ENCODE measurements at regions not wholly inside any gene's neighbourhood (a gene's known extent, or its start where the extent isn't known, plus 50 kb on each side); places are given as distances from the start of the nearest gene placed in this dataset.

GRCh38 chr11:112628676-112629075, 332.5 kb upstream of the NCAM1 start:
- Histone ChIP-seq H3K9me3 (ENCODE audit: insufficient read depth, low read depth, low read length) (no peaks in the 10 kb centered on the region), H3K27me3 (ENCODE audit: insufficient read depth, low read length) (no peaks in the 10 kb centered on the region), H3K4me3 (ENCODE audit: low read length) (no peak overlapping the region), H3K4me1 (ENCODE audit: insufficient read depth, low read length) (no peaks in the 10 kb centered on the region), H3K36me3 (ENCODE audit: insufficient read depth, low read length) (no peaks in the 10 kb centered on the region), H3K27ac (ENCODE audit: low read depth, low read length) (no peak overlapping the region), H3K9ac (ENCODE audit: low read depth, low read length) (no peak overlapping the region)
- 92% methylated on average over 3 of the region's 3 CpGs for WGBS

GRCh38 chr11:112630496-112630895, 330.7 kb upstream of the NCAM1 start:
- H3K9ac ChIP-seq (ENCODE audit: low read depth, low read length), result no peak overlapping the region
- 97% methylated on average over 2 of the region's 2 CpGs for WGBS
- H3K36me3 ChIP-seq (ENCODE audit: insufficient read depth, low read length), result no peaks in the 10 kb centered on the region
- no peaks in the 10 kb centered on the region for H3K27me3 ChIP-seq (ENCODE audit: insufficient read depth, low read length)
- no peak overlapping the region for H3K4me3 ChIP-seq (ENCODE audit: low read length)
- H3K4me1 ChIP-seq (ENCODE audit: insufficient read depth, low read length), result peaks cover 13% of the 10 kb centered on the region
- no peaks in the 10 kb centered on the region for H3K9me3 ChIP-seq (ENCODE audit: insufficient read depth, low read depth, low read length)
- H3K27ac ChIP-seq (ENCODE audit: low read depth, low read length), result no peak overlapping the region

GRCh38 chr11:112631333-112631732, 329.9 kb upstream of the NCAM1 start:
- Histone ChIP-seq H3K27ac (ENCODE audit: low read depth, low read length) (no peak overlapping the region), H3K4me1 (ENCODE audit: insufficient read depth, low read length) (peaks cover 13% of the 10 kb centered on the region), H3K4me3 (ENCODE audit: low read length) (no peak overlapping the region), H3K9ac (ENCODE audit: low read depth, low read length) (no peak overlapping the region), H3K36me3 (ENCODE audit: insufficient read depth, low read length) (no peaks in the 10 kb centered on the region), H3K27me3 (ENCODE audit: insufficient read depth, low read length) (no peaks in the 10 kb centered on the region), H3K9me3 (ENCODE audit: insufficient read depth, low read depth, low read length) (no peaks in the 10 kb centered on the region)

GRCh38 chr11:112632866-112633505, 328.2 kb upstream of the NCAM1 start:
- no peak overlapping the region for H3K27ac ChIP-seq (ENCODE audit: low read depth, low read length)
- H3K36me3 ChIP-seq (ENCODE audit: insufficient read depth, low read length), result no peaks in the 10 kb centered on the region
- no peak overlapping the region for H3K4me3 ChIP-seq (ENCODE audit: low read length)
- WGBS, result 95% methylated on average over 5 of the region's 5 CpGs
- no peaks in the 10 kb centered on the region for H3K27me3 ChIP-seq (ENCODE audit: insufficient read depth, low read length)
- H3K4me1 ChIP-seq (ENCODE audit: insufficient read depth, low read length), result peaks cover 13% of the 10 kb centered on the region
- no peaks in the 10 kb centered on the region for H3K9me3 ChIP-seq (ENCODE audit: insufficient read depth, low read depth, low read length)
- no peak overlapping the region for H3K9ac ChIP-seq (ENCODE audit: low read depth, low read length)

- H3K4me1 ChIP-seq (ENCODE audit: insufficient read depth, low read length), result peaks cover 13% of the 10 kb centered on the region
- no peaks in the 10 kb centered on the region for H3K27me3 ChIP-seq (ENCODE audit: insufficient read depth, low read length)
- 36% methylated on average over 6 of the region's 6 CpGs for WGBS
- no peaks in the 10 kb centered on the region for H3K36me3 ChIP-seq (ENCODE audit: insufficient read depth, low read length)
- H3K27ac ChIP-seq (ENCODE audit: low read depth, low read length), result no peak overlapping the region
- H3K9ac ChIP-seq (ENCODE audit: low read depth, low read length), result no peak overlapping the region
- H3K4me3 ChIP-seq (ENCODE audit: low read length), result no peak overlapping the region
- peaks cover 10% of the 10 kb centered on the region for H3K9me3 ChIP-seq (ENCODE audit: insufficient read depth, low read depth, low read length)
Observed at GRCh38 chr11:112634551-112634950, 326.7 kb upstream of the NCAM1 start.

GRCh38 chr11:112634995-112635737, 326.1 kb upstream of the NCAM1 start:
- WGBS, result 87% methylated on average over 6 of the region's 8 CpGs
- Histone ChIP-seq H3K4me1 (ENCODE audit: insufficient read depth, low read length) (peaks cover 13% of the 10 kb centered on the region), H3K27me3 (ENCODE audit: insufficient read depth, low read length) (no peaks in the 10 kb centered on the region), H3K9ac (ENCODE audit: low read depth, low read length) (no peak overlapping the region), H3K36me3 (ENCODE audit: insufficient read depth, low read length) (no peaks in the 10 kb centered on the region), H3K9me3 (ENCODE audit: insufficient read depth, low read depth, low read length) (peaks cover 11% of the 10 kb centered on the region), H3K4me3 (ENCODE audit: low read length) (no peak overlapping the region), H3K27ac (ENCODE audit: low read depth, low read length) (no peak overlapping the region)

DNA sequence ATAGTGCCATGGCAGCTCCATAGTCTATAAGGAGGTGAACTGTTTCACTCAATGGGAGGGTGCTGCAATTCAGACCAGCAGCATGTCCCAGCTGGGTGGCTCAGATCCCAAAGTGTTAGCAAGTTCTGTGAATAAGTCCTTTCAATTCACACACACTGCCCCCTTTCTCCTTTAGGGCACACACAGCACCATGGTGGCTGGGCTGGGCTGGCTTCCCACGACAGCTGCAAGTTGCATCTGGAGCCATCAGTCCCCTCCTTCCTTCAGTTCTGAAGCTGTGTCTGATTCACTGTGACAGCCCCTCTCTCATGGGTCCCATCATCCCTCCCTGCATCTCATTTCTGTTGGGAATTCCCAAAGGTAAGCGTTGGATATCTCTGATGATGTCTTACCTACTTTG, 324.1 kb upstream of the NCAM1 start:
- peaks cover 13% of the 10 kb centered on the region for H3K4me1 ChIP-seq (ENCODE audit: insufficient read depth, low read length)
- H3K27me3 ChIP-seq (ENCODE audit: insufficient read depth, low read length), result no peaks in the 10 kb centered on the region
- H3K36me3 ChIP-seq (ENCODE audit: insufficient read depth, low read length), result no peaks in the 10 kb centered on the region
- peaks cover 13% of the 10 kb centered on the region for H3K9me3 ChIP-seq (ENCODE audit: insufficient read depth, low read depth, low read length)
- 93% methylated on average over 2 of the region's 2 CpGs for WGBS
- H3K27ac ChIP-seq (ENCODE audit: low read depth, low read length), result no peak overlapping the region
- no peak overlapping the region for H3K9ac ChIP-seq (ENCODE audit: low read depth, low read length)
- H3K4me3 ChIP-seq (ENCODE audit: low read length), result no peak overlapping the region

- Histone ChIP-seq H3K4me1 (ENCODE audit: insufficient read depth, low read length) (peaks cover 13% of the 10 kb centered on the region), H3K4me3 (ENCODE audit: low read length) (no peak overlapping the region), H3K36me3 (ENCODE audit: insufficient read depth, low read length) (no peaks in the 10 kb centered on the region), H3K9me3 (ENCODE audit: insufficient read depth, low read depth, low read length) (peaks cover 13% of the 10 kb centered on the region), H3K27ac (ENCODE audit: low read depth, low read length) (no peak overlapping the region), H3K27me3 (ENCODE audit: insufficient read depth, low read length) (no peaks in the 10 kb centered on the region), H3K9ac (ENCODE audit: low read depth, low read length) (no peak overlapping the region)
Observed at GRCh38 chr11:112637876-112638275, 323.3 kb upstream of the NCAM1 start.

DNA sequence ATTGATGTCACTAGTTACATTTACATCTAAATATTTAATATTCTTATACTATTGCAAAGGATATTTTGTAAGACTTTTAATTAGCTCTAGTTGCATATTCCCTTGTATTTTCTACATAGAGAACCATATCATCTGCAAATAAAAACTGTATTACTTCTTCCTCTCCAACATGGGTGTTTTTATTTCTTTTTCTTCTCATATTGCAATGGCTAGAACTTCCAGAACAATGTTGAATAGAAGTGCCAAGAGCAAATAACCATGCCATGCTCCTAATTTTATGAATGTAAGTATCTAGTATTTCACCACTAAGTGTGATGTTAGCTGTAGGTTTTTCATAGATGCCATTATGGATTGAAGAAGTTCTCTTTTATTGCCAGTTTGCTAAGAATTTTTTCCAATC, 321.8 kb upstream of the NCAM1 start:
- no peaks in the 10 kb centered on the region for H3K27me3 ChIP-seq (ENCODE audit: insufficient read depth, low read length)
- peaks cover 13% of the 10 kb centered on the region for H3K9me3 ChIP-seq (ENCODE audit: insufficient read depth, low read depth, low read length)
- H3K27ac ChIP-seq (ENCODE audit: low read depth, low read length), result no peak overlapping the region
- no peak overlapping the region for H3K4me3 ChIP-seq (ENCODE audit: low read length)
- no peaks in the 10 kb centered on the region for H3K36me3 ChIP-seq (ENCODE audit: insufficient read depth, low read length)
- no peak overlapping the region for H3K9ac ChIP-seq (ENCODE audit: low read depth, low read length)
- H3K4me1 ChIP-seq (ENCODE audit: insufficient read depth, low read length), result peaks cover 8% of the 10 kb centered on the region

DNA sequence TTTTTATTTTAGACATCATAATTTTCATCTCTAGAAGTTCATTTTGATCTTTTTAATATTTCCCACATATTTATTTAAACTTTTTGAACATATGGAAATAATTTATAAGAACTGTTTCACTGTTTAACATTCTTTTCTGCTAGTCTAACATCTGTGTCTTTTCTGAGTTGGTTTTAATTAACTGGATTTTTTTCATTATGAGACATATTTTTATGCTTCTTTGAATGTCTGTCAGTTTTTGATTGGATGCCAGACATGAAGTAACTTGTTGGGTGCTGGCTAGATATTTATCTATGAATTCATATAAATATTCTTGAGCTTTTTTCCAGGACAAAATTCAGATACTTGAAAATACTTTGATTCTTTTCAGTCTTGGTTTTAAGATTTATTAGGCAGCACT, 317.8 kb upstream of the NCAM1 start:
- Histone ChIP-seq H3K27me3 (ENCODE audit: insufficient read depth, low read length) (no peaks in the 10 kb centered on the region), H3K4me1 (ENCODE audit: insufficient read depth, low read length) (no peaks in the 10 kb centered on the region), H3K27ac (ENCODE audit: low read depth, low read length) (no peak overlapping the region), H3K9ac (ENCODE audit: low read depth, low read length) (no peak overlapping the region), H3K36me3 (ENCODE audit: insufficient read depth, low read length) (no peaks in the 10 kb centered on the region), H3K4me3 (ENCODE audit: low read length) (no peak overlapping the region), H3K9me3 (ENCODE audit: insufficient read depth, low read depth, low read length) (peaks cover 13% of the 10 kb centered on the region)

GRCh38 chr11:112644410-112645131, 316.6 kb upstream of the NCAM1 start:
- H3K4me3 ChIP-seq (ENCODE audit: low read length), result no peak overlapping the region
- H3K9me3 ChIP-seq (ENCODE audit: insufficient read depth, low read depth, low read length), result peaks cover 4% of the 10 kb centered on the region; the same call in 1 of the 2 replicates
- H3K9ac ChIP-seq (ENCODE audit: low read depth, low read length), result no peak overlapping the region
- 91% methylated on average over 5 of the region's 5 CpGs for WGBS
- no peak overlapping the region for H3K27ac ChIP-seq (ENCODE audit: low read depth, low read length)
- H3K27me3 ChIP-seq (ENCODE audit: insufficient read depth, low read length), result no peaks in the 10 kb centered on the region
- H3K4me1 ChIP-seq (ENCODE audit: insufficient read depth, low read length), result no peaks in the 10 kb centered on the region
- H3K36me3 ChIP-seq (ENCODE audit: insufficient read depth, low read length), result no peaks in the 10 kb centered on the region

Measured in HUES64 (cell line).